ENCODE measurements at regions not wholly inside any gene's neighbourhood (a gene's known extent, or its start where the extent isn't known, plus 50 kb on each side); places are given as distances from the start of the nearest gene placed in this dataset.

GRCh38 chr6:84403545-84403944 lies 176.1 kb upstream of the CEP162 start:
- no peak for TF ChIP-seq CTCF (IDR thresholded peaks at IDR 0.05)
- ATAC-seq, result no peak

GRCh38 chr6:84399003-84399402 lies 171.6 kb upstream of the CEP162 start:
- Histone ChIP-seq H3K9me3 (no peaks in the 10 kb centered on the region), H3K27ac (no peak overlapping the region), H3K36me3 (no peaks in the 10 kb centered on the region), H3K4me1 (no peaks in the 10 kb centered on the region), H3K4me3 (no peak overlapping the region), H3K27me3 (ENCODE audit: low read depth) (no peaks in the 10 kb centered on the region)
- intact Hi-C loops (cut with DNase I), result no loop called here
- no peak for ATAC-seq
- no peak for DNase-seq
- no peak for TF ChIP-seq CTCF (IDR thresholded peaks at IDR 0.05)

More at GRCh38 chr6:84403545-84403944, 176.1 kb upstream of the CEP162 start:
- Histone ChIP-seq H3K4me1 (no peaks in the 10 kb centered on the region), H3K27ac (no peak overlapping the region), H3K27me3 (ENCODE audit: low read depth) (no peaks in the 10 kb centered on the region), H3K9me3 (no peaks in the 10 kb centered on the region), H3K36me3 (no peaks in the 10 kb centered on the region), H3K4me3 (no peak overlapping the region)
- no peak for DNase-seq
- intact Hi-C loops (cut with DNase I), result no loop called here

GRCh38 chr6:84392261-84392660 lies 164.8 kb upstream of the CEP162 start:
- ATAC-seq (no peak), DNase-seq (no peak)
- Histone ChIP-seq H3K27me3 (ENCODE audit: low read depth) (no peaks in the 10 kb centered on the region), H3K27ac (no peak overlapping the region), H3K9me3 (no peaks in the 10 kb centered on the region), H3K4me3 (no peak overlapping the region), H3K36me3 (no peaks in the 10 kb centered on the region), H3K4me1 (no peaks in the 10 kb centered on the region)
- TF ChIP-seq CTCF (IDR thresholded peaks at IDR 0.05), result no peak
- intact Hi-C loops (cut with DNase I), result no loop called here

GRCh38 chr6:84390851-84391250 lies 163.4 kb upstream of the CEP162 start:
- no peaks in the 10 kb centered on the region for H3K36me3 ChIP-seq
- ATAC-seq (no peak), DNase-seq (no peak)
- H3K9me3 ChIP-seq, result no peaks in the 10 kb centered on the region
- H3K27ac ChIP-seq, result no peak overlapping the region
- TF ChIP-seq CTCF (IDR thresholded peaks at IDR 0.05), result no peak
- intact Hi-C loops (cut with DNase I), result no loop called here
- H3K4me3 ChIP-seq, result no peak overlapping the region
- H3K4me1 ChIP-seq, result no peaks in the 10 kb centered on the region
- H3K27me3 ChIP-seq (ENCODE audit: low read depth), result no peaks in the 10 kb centered on the region

- Histone ChIP-seq H3K27ac (no peak overlapping the region), H3K36me3 (no peaks in the 10 kb centered on the region), H3K4me3 (no peak overlapping the region), H3K27me3 (ENCODE audit: low read depth) (no peaks in the 10 kb centered on the region), H3K4me1 (no peaks in the 10 kb centered on the region), H3K9me3 (no peaks in the 10 kb centered on the region)
- TF ChIP-seq CTCF (IDR thresholded peaks at IDR 0.05), result no peak
- intact Hi-C loops (cut with DNase I), result no loop called here
- no peak for DNase-seq
- ATAC-seq, result no peak
Measured at GRCh38 chr6:84390334-84390733, 162.9 kb upstream of the CEP162 start.

GRCh38 chr6:84379142-84379541 lies 151.7 kb upstream of the CEP162 start:
- Histone ChIP-seq H3K4me1 (no peaks in the 10 kb centered on the region), H3K36me3 (no peaks in the 10 kb centered on the region), H3K27me3 (ENCODE audit: low read depth) (no peaks in the 10 kb centered on the region), H3K27ac (no peak overlapping the region), H3K4me3 (no peak overlapping the region), H3K9me3 (peaks cover 5% of the 10 kb centered on the region)
- TF ChIP-seq CTCF (IDR thresholded peaks at IDR 0.05), result no peak
- intact Hi-C loops (cut with DNase I), result no loop called here
- DNase-seq (no peak), ATAC-seq (no peak)
